Epithelial cell of proximal tubule (primary cell): ENCODE measurements at regions not wholly inside any gene's neighbourhood (a gene's known extent, or its start where the extent isn't known, plus 50 kb on each side); places are given as distances from the start of the nearest gene placed in this dataset.

Experiments used
- DNase-seq: peaks from one replicate; pipeline ENCODE4 v3.0.0-alpha.2; 2011; ENCODE audit warnings: low read depth
- H3K4me3 ChIP-seq: 2 replicates; pipeline ENCODE4 v1.5.1; 2011; ENCODE audit warnings: low read depth, mild to moderate bottlenecking, low read length
- TF ChIP-seq, protein P1 (sequence below): conservative IDR thresholded peaks from 2 replicates; pipeline ENCODE4 v1.5.1; 2012; ENCODE audit warnings: low read depth, mild to moderate bottlenecking, low read length

DNA sequence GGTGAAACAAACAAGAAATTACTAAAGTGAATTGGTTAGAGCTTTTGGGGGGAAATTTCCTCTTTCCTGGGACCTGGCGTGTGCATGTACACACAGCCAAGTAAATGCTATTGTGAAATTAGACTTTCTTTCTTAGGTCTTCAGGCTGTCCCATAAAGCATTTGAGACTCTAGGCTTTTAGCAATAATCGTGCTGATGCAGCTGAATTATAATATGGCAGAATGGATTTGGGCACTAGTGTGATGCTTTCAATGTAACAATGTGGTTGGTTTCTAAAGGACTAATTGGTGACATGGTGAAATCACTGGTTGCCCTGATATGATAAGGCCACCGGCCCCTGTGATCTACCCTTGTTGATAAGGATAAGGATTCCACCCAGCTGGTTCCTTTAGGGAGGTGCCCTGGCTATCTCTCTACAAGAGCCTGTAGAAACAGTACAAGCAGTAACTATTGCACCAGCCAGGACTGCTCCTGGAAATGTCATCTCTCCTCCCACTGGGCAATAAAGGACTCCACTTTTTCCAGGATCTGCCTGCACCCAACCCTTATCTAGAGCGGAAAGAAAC is 164.1 kb downstream of the TFAP2A start:
- TF ChIP-seq, protein P1, sequence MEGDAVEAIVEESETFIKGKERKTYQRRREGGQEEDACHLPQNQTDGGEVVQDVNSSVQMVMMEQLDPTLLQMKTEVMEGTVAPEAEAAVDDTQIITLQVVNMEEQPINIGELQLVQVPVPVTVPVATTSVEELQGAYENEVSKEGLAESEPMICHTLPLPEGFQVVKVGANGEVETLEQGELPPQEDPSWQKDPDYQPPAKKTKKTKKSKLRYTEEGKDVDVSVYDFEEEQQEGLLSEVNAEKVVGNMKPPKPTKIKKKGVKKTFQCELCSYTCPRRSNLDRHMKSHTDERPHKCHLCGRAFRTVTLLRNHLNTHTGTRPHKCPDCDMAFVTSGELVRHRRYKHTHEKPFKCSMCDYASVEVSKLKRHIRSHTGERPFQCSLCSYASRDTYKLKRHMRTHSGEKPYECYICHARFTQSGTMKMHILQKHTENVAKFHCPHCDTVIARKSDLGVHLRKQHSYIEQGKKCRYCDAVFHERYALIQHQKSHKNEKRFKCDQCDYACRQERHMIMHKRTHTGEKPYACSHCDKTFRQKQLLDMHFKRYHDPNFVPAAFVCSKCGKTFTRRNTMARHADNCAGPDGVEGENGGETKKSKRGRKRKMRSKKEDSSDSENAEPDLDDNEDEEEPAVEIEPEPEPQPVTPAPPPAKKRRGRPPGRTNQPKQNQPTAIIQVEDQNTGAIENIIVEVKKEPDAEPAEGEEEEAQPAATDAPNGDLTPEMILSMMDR: no peak
- H3K4me3 ChIP-seq: no peak overlapping the region
- DNase-seq: no peak

DNA sequence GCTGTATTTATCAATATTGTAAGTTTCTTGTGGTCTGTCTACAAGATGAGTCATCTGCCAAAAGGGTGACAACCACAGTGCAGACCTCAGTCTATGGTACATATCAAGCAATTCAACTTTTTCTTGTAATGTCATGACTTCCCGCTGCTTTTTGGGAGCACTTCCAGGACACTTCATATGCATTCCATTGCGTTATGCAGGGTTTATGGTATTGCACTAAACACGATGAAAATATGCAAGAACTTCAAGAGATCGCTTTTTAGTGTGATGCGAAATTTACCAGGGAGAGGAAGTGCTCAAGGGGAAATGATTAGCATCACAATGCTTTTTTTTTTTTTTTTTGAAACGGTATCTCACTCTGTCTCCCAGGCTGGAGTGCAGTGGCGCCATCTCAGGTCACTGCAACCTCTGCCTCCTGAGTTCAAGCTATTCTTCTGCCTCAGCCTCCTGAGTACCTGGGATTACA is 166.5 kb downstream of the TFAP2A start:
- no peak overlapping the region for H3K4me3 ChIP-seq
- DNase-seq: no peak
- TF ChIP-seq, protein P1: no peak

DNA sequence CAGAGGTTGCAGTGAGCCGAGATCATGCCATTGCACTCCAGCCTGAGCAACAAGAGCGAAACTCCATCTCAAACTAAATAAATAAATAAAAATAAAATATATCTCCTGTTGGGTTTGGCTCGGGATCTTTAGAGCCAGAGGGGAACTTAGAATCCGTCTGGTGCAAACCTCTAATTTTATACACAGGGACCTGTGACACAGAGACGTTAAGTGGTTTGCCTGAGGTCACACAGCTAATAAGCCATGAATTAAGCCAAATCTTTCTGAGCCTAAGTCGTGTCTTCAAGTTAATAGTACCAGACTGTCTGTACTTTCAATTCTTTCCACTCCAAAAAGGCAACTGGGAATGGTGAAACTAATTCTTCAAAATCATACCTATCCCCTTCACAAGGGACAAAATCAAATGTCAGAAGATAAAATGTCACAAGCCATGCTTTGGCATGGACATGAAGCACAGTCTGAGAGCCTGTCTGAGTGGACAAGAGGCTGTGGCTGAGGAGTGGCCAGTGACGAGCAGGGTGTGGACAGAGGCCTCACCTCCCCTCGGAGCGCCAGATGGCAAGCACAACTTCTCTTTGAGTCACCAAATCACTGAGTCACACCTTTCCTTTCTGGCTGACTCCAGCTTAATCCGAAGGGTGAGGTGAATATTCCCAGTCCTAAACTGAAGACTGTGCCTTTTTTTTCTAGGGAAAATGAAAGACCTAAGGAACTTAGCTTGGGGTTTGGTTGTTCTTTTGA is 177.4 kb downstream of the TFAP2A start:
- H3K4me3 ChIP-seq: no peak overlapping the region
- TF ChIP-seq, protein P1: no peak
- DNase-seq: no peak

DNA sequence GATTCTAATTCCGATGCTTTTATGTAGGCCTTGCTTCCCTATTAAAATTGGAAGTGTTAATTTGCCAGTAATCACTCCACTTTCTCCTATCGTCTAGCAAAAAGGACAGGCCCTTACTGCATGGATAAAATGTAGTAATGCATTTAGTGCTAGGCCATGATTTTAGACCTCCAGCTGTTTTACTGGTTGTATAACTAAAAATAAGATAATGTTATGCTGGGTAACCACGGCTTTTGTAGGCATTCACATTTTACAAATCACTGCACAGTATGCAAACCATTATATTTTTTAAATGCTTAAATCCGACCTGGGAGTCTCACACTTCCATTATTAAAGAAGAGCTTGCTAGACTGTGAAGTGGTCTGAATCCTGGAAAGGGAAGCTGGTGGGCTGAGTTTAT is 179.5 kb downstream of the TFAP2A start:
- H3K4me3 ChIP-seq: no peak overlapping the region
- DNase-seq: no peak
- TF ChIP-seq, protein P1: no peak

DNA sequence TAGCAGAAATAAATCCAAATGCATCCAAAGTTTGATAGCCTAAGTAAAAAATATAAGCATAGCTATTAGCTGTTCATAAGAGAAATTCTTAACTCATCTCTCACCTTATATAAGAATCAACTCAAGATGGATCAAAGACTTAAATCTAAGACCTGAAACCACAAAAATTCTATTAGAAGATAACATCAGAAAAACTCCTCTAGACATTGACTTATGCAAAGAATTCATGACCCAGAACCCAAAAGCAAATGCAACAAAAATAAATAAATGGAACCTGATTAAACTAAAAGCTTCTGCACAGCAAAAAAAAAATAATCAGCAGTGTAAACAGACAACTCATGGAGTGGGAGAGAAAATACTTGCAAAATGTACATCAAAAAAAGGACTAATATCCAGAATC is 184.3 kb downstream of the TFAP2A start:
- DNase-seq: no peak
- TF ChIP-seq, protein P1: no peak
- no peak overlapping the region for H3K4me3 ChIP-seq

DNA sequence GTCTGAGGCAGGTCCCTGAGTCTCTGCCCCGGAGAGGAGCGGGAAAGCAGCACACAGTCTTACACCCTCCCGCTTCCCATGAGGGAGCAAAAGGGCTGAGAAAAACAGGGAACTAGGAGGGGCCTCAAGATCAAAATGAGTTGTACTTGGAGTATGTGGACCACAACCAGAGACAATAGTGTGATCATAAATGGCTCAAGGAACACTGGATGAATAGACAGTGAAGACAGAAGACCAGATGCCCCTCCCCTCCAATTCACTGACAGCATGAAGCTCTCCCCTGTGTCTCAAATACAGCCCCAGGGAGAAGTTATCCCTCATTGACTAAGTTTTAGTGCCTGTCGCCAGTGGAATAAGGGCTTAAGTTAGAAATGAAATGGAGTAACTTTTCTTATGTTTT is 191.0 kb downstream of the TFAP2A start:
- no peak for DNase-seq
- TF ChIP-seq, protein P1: no peak
- no peak overlapping the region for H3K4me3 ChIP-seq

DNA sequence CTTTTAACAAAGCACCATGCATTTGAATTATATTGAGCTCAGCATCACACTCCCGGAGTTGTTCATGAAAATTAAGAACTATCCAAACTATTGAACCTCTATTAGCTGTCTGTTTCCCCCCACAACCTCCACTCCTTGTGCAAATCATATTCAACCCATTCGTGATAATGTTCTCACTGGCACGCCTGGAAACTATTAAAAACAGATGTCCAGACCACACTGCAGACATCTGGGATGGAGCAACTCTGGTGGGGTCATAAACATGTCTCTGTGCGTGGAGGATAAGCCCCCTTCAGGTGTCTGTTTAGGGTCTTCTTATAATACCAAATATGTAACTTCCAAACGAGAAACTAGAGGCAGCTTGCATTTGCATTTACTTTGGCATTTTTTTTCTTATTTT is 193.7 kb downstream of the TFAP2A start:
- no peak for DNase-seq
- no peak overlapping the region for H3K4me3 ChIP-seq
- TF ChIP-seq, protein P1: no peak
